GM12872 (cell line): ENCODE measurements at regions not wholly inside any gene's neighbourhood (a gene's known extent, or its start where the extent isn't known, plus 50 kb on each side); places are given as distances from the start of the nearest gene placed in this dataset.

Experiments used
- TF ChIP-seq, protein P1 (sequence below): IDR thresholded peaks from 3 replicates; pipeline ENCODE4 v1.5.1; 2011; ENCODE audit warnings: low read depth, mild to moderate bottlenecking, low read length, moderate library complexity; ENCODE audit not compliant: insufficient read depth

DNA sequence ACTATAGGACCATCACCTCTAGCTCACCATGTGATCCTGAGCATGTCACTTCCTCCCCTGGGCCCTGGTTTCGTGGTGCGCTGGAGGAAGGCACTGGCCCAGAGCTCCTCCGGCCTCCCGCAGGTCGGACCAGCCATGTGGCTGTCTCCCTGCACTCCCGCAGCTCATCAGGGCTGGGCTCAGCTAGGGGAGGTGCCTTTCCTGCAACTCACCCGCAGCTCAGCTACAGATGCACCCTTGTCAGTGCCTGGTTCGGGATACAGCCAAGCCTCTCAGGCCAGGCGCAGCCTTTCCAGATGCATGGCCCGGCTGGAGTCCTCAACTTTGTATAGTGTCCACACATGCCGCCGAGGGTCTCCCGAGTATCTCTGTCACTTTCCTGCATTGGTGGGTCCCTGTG lies 138.2 kb upstream of the VSTM2B start:
- TF ChIP-seq, protein P1, sequence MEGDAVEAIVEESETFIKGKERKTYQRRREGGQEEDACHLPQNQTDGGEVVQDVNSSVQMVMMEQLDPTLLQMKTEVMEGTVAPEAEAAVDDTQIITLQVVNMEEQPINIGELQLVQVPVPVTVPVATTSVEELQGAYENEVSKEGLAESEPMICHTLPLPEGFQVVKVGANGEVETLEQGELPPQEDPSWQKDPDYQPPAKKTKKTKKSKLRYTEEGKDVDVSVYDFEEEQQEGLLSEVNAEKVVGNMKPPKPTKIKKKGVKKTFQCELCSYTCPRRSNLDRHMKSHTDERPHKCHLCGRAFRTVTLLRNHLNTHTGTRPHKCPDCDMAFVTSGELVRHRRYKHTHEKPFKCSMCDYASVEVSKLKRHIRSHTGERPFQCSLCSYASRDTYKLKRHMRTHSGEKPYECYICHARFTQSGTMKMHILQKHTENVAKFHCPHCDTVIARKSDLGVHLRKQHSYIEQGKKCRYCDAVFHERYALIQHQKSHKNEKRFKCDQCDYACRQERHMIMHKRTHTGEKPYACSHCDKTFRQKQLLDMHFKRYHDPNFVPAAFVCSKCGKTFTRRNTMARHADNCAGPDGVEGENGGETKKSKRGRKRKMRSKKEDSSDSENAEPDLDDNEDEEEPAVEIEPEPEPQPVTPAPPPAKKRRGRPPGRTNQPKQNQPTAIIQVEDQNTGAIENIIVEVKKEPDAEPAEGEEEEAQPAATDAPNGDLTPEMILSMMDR = no peak

- TF ChIP-seq, protein P1 = no peak
These were observed 136.3 kb upstream of the VSTM2B start for GRCh38 chr19:29389495-29389894.

GRCh38 chr19:29390742-29391141 lies 135.1 kb upstream of the VSTM2B start:
- TF ChIP-seq, protein P1 = no peak

GRCh38 chr19:29393915-29394460 lies 131.8 kb upstream of the VSTM2B start:
- TF ChIP-seq, protein P1 = no peak

DNA sequence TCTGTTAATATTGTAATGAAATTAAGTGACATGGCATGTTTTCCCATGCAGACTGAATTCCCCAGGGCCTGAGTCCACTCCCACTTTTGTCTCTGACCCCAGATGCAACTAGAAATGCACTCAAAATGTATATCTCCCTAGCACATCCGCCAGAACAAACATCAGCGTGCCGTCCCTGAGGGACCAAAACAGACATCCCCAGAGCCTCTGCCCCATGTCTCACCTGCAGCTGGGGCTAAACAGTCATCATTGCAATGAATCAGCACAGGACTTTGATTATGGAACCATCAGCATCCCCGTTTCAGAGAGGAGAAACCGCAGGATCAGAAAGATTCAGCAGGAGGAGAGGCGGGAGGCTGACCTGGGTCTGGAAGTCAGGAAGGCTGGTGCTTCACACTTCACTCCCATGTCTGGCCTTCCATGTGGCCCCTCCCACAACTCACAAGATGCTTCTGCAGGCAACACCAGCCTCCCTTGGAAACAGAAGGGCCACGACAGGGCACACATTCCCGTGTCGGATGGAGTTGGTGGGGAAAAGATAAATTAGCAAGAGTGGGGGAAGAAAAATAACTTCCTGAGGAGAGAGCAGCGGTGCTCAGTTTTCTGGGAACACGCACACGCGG lies 130.6 kb upstream of the VSTM2B start:
- TF ChIP-seq, protein P1 = no peak

GRCh38 chr19:29395734-29396414 lies 129.9 kb upstream of the VSTM2B start:
- TF ChIP-seq, protein P1 = no peak

DNA sequence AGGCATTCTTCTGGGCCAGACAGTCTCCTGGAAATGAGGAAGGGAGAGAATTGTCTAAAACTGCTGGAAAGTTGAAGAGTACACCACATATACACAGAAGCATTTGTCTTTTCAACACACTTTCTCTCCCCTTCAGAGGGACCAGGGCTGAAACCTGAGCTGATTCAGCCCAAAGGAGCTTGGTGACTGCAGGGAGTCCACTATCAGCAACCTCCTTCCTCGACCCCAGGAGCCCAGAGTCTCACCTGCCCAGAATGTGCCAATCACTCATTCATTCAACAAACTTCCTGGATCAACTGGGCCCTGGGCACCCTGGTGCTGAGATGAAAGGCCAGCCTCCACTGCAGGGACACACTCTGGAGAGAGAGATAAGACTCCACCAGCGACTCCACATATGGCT lies 128.9 kb upstream of the VSTM2B start:
- TF ChIP-seq, protein P1 = no peak
